Left kidney (tissue), 1 donor: ENCODE measurements at regions not wholly inside any gene's neighbourhood (a gene's known extent, or its start where the extent isn't known, plus 50 kb on each side); places are given as distances from the start of the nearest gene placed in this dataset.
"Not testable (repeated sequence)": the region's sequence is repeated elsewhere in the genome, so short reads cannot be mapped to it uniquely, and the experiment has no call there.

Source experiments
- DNase-seq: peaks from one replicate; pipeline ENCODE4 v3.0.0-alpha.2; 2013

DNA sequence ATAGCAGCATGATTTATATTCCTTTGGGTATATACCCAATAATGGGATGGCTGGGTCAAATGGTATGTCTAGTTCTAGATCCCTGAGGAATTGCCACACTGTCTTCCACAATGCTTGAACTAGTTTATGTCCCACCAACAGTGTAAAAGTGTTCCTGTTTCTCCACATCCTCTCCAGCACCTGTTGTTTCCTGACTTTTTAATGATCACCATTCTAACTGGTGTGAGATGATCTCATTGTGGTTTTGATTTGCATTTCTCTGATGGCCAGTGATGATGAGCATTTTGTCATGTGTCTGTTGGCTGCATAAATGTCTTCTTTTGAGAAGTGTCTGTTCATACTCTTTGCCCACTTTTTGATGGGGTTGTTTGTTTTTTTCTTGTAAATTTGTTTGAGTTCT is 54.0 kb upstream of the GPR89A start:
- not testable (repeated sequence) for DNase-seq

DNA sequence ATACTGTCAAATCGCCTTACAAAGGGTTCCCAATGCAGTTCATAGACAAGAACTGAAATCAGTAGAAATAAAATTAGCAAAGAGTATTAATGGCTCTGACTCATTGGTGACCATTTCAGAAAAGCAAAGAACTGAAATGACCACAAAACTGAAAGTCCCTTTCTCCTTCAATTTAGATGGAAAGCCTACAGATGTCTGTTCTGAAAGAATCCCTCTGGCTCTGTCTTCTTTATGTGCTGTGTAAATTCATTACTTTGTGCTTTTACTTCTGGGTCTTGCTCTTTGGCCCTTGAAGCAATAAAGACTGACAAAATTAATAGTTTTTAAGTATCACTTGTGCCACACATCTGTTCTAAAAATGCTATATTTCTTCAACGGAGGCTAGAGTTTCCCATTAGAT is 62.7 kb upstream of the GPR89A start:
- no peak for DNase-seq

GRCh38 chr1:145541685-145542084 is 66.1 kb upstream of the GPR89A start:
- not testable (repeated sequence) for DNase-seq

- DNase-seq: not testable (repeated sequence)
Observed at GRCh38 chr1:145541246-145541645, 66.5 kb upstream of the GPR89A start.

DNA sequence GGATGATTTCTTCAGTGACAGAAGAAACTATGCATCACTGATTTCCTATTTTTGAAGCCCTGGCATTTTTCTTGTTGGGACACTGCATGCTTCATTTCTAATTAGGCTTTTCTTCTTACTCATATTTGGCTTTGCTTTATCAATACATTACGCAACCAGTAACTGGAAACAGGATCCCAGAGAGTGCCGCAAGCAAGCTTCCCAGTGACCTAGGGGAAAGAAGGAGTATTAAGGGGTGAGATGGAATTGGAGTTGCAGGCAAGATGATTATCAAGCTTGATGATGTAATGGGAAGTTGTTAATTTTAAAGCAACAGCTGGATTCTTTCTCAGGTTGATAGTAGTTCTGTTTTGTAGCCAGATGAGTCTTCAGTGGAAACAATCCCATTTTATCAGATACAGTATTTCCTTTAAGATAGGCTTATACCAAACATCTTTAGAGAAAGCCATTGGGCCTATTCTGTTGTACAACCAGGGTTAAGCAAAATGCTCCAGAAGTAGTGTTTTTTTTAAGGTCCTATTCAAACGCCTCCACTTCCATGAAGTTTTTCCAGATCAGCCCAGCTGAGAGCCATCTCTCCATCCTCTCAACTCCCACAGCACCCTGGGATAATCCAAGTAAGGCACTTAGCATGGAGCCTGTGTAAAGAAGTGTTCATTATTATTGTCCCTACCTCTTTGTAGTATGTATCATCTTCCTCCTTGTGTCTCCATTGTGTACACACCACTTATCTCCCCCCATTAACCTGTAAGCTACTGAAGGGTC is 69.5 kb upstream of the GPR89A start:
- DNase-seq: not testable (repeated sequence)

DNA sequence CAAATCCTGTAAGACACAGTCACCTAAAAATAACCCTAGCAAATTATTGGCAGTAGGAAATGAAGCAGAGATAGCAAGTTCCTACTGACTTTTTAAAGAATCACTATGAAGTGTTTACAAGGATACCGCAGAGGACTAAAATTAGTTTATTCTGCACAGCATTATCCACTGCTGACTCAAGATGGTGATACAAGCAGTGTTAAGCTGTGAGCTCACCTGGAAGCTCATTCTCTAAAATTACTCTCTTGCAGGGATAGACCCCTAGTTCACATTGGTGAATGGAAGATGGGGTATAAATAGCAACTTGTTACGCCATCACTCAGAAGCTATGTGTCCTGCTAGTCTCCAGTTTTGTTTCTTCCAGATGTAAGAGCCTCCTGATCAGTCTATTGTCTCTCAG is 70.8 kb upstream of the GPR89A start:
- DNase-seq: not testable (repeated sequence)

DNA sequence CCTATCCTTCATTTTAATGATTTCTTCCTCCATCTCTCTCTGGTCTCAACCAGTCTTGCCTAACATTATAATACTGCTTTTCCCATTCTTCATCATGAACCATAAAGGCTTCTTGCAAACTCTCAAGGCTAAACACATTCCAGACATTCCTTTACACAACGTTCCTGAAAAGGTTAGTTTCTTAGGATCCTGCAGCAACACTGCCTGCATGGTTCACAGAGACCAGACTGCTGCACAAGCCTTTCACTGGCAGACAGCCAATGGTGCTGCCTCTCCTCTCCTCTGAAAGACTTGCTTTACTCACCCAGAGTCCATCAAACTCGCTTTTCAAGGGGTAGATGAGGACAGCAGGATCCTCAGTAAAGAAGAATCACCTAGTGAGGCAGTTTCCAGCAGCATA is 72.3 kb upstream of the GPR89A start:
- peak; percentile 58 for DNase-seq

GRCh38 chr1:145528068-145528564 is 79.7 kb upstream of the GPR89A start:
- DNase-seq: not testable (repeated sequence)

DNA sequence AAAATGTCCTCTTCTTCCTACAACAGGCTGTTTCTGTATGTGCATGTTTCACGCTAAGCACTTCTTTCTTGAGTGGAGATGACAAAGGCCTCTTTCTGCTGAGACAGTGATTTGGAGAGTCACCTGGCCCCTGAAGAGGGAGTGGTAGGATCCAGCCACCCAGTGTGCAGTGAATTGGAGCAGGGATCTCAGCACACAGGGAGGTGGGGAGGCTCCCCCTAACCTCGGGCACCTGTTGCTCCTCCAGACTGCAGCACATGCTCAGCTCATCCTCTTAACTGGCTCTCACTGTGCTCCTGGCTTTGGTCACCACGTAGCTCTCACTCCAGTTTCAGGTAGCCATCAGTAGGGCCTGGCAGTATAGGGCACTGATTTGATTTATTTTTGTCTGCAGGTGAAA is 87.6 kb upstream of the GPR89A start:
- not testable (repeated sequence) for DNase-seq

DNA sequence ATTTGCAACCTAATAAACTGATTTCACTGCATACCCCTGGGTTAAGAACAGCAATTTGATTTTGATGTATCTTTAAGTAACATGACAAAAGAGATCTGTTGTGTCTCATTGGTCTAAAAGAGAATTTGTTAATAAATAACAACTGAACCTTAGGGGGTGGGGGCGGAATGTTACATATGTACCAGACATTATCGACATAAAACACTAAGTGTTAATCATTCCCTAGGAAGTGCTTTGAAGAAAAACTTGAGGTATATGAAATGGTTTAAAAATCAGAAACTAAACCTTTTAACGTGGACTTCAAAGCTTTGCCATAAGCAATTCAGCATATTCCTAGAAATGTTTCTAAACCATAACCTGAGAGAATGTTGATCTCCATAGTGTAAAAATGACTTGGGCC is 88.5 kb upstream of the GPR89A start:
- not testable (repeated sequence) for DNase-seq

- not testable (repeated sequence) for DNase-seq
Observed at GRCh38 chr1:145513017-145513416, 87.6 kb upstream of the NBPF20 start.

DNA sequence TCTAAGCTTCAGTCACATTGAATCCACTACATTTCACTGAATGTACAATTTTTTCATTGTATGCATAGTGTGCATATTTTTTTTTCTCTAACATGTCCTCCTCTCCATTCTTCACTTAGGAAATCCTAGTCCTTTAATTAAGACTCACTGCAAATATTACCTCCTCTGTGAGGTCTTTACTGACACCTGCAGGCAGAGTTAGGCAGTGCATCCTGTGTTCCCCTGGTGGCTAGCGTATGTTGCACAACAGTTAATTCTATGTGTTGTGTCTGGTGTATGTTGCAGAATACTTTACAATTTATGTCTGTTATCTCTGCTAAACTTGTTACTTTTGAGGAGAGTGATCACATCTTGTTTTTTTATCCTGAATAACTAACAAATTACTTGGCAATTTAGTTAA is 82.7 kb upstream of the NBPF20 start:
- not testable (repeated sequence) for DNase-seq

GRCh38 chr1:145505663-145506647 is 80.6 kb upstream of the NBPF20 start:
- DNase-seq: not testable (repeated sequence)

GRCh38 chr1:145504834-145505413 is 79.5 kb upstream of the NBPF20 start:
- DNase-seq: not testable (repeated sequence)

DNA sequence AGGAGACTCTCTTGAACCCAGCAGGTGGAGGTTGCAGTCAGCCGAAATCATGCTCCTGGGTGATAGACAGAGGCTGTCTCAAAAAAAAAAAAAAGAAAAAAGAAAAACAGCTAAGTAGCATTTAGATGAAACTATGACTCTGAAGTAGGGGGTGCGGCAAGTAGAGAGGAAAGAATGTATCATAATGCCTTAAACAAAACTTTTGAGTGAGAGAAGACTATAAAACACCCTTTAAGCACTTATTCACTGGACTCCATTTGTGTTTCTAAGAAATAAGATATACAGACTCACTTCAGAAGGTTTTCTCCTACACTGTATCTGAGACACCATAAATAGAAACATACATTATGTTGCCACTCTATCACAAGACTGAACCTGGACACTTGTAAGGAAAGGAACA is 78.9 kb upstream of the NBPF20 start:
- not testable (repeated sequence) for DNase-seq

DNA sequence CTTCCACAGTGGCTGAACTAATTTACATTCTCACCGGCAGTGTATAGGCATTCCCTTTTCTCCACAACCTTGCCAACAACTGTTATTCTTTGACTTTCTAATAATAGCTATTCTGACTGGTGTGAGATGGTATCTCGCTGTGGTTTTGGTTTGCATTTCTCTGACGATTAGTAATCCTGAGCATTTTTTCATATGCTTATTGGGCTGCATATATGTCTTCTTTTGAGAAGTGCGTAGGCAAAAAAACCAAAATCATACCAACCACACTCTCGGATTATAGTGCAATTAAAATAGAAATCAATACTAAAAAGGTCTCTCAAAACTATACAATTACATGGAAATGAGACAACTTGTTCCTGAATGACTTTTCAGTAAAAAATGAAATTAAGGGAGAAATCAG is 74.8 kb upstream of the NBPF20 start:
- not testable (repeated sequence) for DNase-seq

DNA sequence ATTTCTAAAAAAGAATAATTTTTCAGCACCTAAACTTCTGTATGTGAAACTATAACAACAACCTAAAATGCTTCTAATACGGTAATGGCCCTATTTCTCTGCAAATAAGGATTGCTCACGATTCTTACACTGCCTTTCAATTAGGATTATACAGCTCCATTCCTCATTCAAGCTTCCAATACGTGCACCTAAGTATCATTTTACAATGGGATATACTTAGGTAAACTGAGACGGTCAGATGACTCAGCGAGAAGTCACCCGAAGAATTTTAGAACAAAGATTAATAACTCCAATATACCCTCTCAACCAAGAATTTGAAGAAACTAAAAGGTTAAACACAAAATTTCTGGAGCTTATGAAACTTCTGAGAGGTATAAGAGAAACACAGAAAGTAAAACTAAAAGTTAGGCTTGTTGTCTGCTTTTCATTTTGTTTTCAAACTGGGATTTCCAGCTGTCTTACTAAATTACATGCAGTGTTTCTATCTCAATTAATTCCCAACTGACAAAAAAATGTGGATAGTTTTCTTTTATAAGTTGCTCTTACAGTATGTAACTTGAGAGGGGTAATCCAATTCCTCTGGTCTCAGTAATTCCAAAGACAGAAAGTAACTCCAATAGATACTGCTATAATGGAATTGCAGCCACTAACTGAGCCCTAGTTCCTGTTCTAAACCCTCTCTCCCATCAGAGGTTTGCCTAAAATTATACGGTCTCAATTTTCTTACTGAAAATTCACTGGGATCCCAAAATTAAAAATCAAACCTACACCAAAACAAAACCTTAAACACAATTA is 69.9 kb upstream of the NBPF20 start:
- not testable (repeated sequence) for DNase-seq

GRCh38 chr1:145488193-145488933 is 63.0 kb upstream of the NBPF20 start:
- DNase-seq: not testable (repeated sequence)

- not testable (repeated sequence) for DNase-seq
Observed at GRCh38 chr1:145487156-145487555, 61.8 kb upstream of the NBPF20 start.

DNA sequence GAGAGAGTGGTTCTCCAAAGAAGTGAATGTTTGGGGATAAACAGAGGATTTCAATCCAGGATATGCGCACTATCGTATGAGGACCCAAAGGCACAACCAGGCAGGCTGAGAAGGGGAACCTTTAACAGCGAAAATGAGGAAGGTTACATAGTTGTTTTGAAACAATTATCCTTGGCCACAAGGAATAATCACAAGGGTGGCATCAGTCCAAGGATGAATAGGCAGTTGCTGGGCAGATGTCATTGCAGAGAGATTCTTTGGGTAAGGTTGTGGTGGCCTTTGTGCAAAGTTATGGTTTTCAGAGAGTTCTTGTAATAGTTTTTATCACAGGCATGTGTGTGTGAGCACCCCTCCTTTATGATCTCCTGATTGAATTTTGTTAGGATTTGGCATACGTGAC is 58.9 kb upstream of the NBPF20 start:
- not testable (repeated sequence) for DNase-seq
